MM.1S (cell line): ENCODE measurements at regions not wholly inside any gene's neighbourhood (a gene's known extent, or its start where the extent isn't known, plus 50 kb on each side); places are given as distances from the start of the nearest gene placed in this dataset.

Experiments
- EZH2 ChIP-seq: fragments of 300-600 bp; sonication (generic); optimal IDR thresholded peaks from 2 replicates; pipeline ENCODE3; 2017; ENCODE audit warnings: low read depth, mild to moderate bottlenecking, antibody characterized with exemption, low read length, mixed read lengths
- EZH2phosphoT487 ChIP-seq: fragments of 300-600 bp; sonication (generic); IDR thresholded peaks from 2 replicates; pipeline ENCODE4 v1.6.1; 2018; ENCODE audit warnings: antibody characterized with exemption, low read length
- TF ChIP-seq, protein P1 (sequence below): fragments of 300-600 bp; sonication (generic); IDR thresholded peaks from 2 replicates; pipeline ENCODE4 v1.5.1; 2016; ENCODE audit warnings: antibody characterized with exemption, low read length, mixed read lengths

DNA sequence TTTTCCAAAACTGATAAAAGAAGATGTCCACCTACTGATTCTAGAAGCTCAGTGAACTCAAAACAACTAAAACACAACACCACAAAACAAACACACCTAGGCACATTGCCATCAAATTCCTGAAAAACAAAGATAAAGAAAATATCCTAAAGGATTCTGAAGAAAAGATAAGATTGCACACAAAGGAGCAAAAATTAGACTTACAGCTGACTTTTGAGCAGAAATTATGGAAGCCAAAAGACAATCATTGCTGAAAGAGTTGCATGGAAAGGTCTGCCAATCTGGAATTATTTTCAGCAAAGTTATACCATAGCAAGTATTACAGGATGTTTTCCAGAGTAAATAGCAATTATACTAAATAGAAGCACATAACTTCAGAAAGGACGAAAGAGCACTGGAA, 128.2 kb upstream of the IRX2 start:
- TF ChIP-seq, protein P1, sequence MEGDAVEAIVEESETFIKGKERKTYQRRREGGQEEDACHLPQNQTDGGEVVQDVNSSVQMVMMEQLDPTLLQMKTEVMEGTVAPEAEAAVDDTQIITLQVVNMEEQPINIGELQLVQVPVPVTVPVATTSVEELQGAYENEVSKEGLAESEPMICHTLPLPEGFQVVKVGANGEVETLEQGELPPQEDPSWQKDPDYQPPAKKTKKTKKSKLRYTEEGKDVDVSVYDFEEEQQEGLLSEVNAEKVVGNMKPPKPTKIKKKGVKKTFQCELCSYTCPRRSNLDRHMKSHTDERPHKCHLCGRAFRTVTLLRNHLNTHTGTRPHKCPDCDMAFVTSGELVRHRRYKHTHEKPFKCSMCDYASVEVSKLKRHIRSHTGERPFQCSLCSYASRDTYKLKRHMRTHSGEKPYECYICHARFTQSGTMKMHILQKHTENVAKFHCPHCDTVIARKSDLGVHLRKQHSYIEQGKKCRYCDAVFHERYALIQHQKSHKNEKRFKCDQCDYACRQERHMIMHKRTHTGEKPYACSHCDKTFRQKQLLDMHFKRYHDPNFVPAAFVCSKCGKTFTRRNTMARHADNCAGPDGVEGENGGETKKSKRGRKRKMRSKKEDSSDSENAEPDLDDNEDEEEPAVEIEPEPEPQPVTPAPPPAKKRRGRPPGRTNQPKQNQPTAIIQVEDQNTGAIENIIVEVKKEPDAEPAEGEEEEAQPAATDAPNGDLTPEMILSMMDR = no peak
- TF ChIP-seq EZH2phosphoT487 (no peak), EZH2 (no peak)
